ENCODE measurements at regions not wholly inside any gene's neighbourhood (a gene's known extent, or its start where the extent isn't known, plus 50 kb on each side); places are given as distances from the start of the nearest gene placed in this dataset.

- H3K27me3 Mint-ChIP-seq (ENCODE audit: unreplicated experiment), result no peaks in the 10 kb centered on the region
- H3K4me1 Mint-ChIP-seq (ENCODE audit: unreplicated experiment), result no peaks in the 10 kb centered on the region
- H3K9me3 Mint-ChIP-seq (ENCODE audit: unreplicated experiment), result peaks cover 60% of the 10 kb centered on the region
- no peak for TF ChIP-seq CTCF (IDR thresholded peaks at IDR 0.05)
- no peaks in the 10 kb centered on the region for H3K36me3 Mint-ChIP-seq (ENCODE audit: unreplicated experiment)
- H3K4me3 Mint-ChIP-seq (ENCODE audit: unreplicated experiment), result no peak overlapping the region
- no peak for DNase-seq (ENCODE audit: extremely low spot score, unreplicated experiment)
- H3K27ac Mint-ChIP-seq (ENCODE audit: unreplicated experiment), result no peak overlapping the region
These were observed 597.9 kb upstream of the DPP6 start for GRCh38 chr7:153454306-153454705.

- Mint-ChIP-seq H3K27me3 (ENCODE audit: unreplicated experiment) (no peaks in the 10 kb centered on the region), H3K36me3 (ENCODE audit: unreplicated experiment) (no peaks in the 10 kb centered on the region), H3K4me1 (ENCODE audit: unreplicated experiment) (no peaks in the 10 kb centered on the region), H3K4me3 (ENCODE audit: unreplicated experiment) (no peak overlapping the region), H3K9me3 (ENCODE audit: unreplicated experiment) (peaks cover 46% of the 10 kb centered on the region), H3K27ac (ENCODE audit: unreplicated experiment) (no peak overlapping the region)
- no peak for DNase-seq (ENCODE audit: extremely low spot score, unreplicated experiment)
- TF ChIP-seq CTCF (IDR thresholded peaks at IDR 0.05), result no peak
These were observed 594.5 kb upstream of the DPP6 start for GRCh38 chr7:153457746-153458145.

- H3K27ac Mint-ChIP-seq (ENCODE audit: unreplicated experiment), result no peak overlapping the region
- H3K4me1 Mint-ChIP-seq (ENCODE audit: unreplicated experiment), result no peaks in the 10 kb centered on the region
- H3K36me3 Mint-ChIP-seq (ENCODE audit: unreplicated experiment), result no peaks in the 10 kb centered on the region
- peaks cover 67% of the 10 kb centered on the region for H3K9me3 Mint-ChIP-seq (ENCODE audit: unreplicated experiment)
- no peak for TF ChIP-seq CTCF (IDR thresholded peaks at IDR 0.05)
- no peak for DNase-seq (ENCODE audit: extremely low spot score, unreplicated experiment)
- H3K4me3 Mint-ChIP-seq (ENCODE audit: unreplicated experiment), result no peak overlapping the region
- H3K27me3 Mint-ChIP-seq (ENCODE audit: unreplicated experiment), result no peaks in the 10 kb centered on the region
These were observed 582.1 kb upstream of the DPP6 start for GRCh38 chr7:153470004-153470671.

GRCh38 chr7:153472516-153472915 is 579.7 kb upstream of the DPP6 start:
- H3K4me3 Mint-ChIP-seq (ENCODE audit: unreplicated experiment), result no peak overlapping the region
- no peaks in the 10 kb centered on the region for H3K36me3 Mint-ChIP-seq (ENCODE audit: unreplicated experiment)
- no peaks in the 10 kb centered on the region for H3K27me3 Mint-ChIP-seq (ENCODE audit: unreplicated experiment)
- TF ChIP-seq CTCF (IDR thresholded peaks at IDR 0.05), result no peak
- H3K4me1 Mint-ChIP-seq (ENCODE audit: unreplicated experiment), result no peaks in the 10 kb centered on the region
- peaks cover 65% of the 10 kb centered on the region for H3K9me3 Mint-ChIP-seq (ENCODE audit: unreplicated experiment)
- no peak for DNase-seq (ENCODE audit: extremely low spot score, unreplicated experiment)
- no peak overlapping the region for H3K27ac Mint-ChIP-seq (ENCODE audit: unreplicated experiment)

- Mint-ChIP-seq H3K27me3 (ENCODE audit: unreplicated experiment) (no peaks in the 10 kb centered on the region), H3K9me3 (ENCODE audit: unreplicated experiment) (peaks cover 64% of the 10 kb centered on the region), H3K27ac (ENCODE audit: unreplicated experiment) (no peak overlapping the region), H3K36me3 (ENCODE audit: unreplicated experiment) (no peaks in the 10 kb centered on the region), H3K4me3 (ENCODE audit: unreplicated experiment) (no peak overlapping the region), H3K4me1 (ENCODE audit: unreplicated experiment) (no peaks in the 10 kb centered on the region)
- no peak for TF ChIP-seq CTCF (IDR thresholded peaks at IDR 0.05)
- no peak for DNase-seq (ENCODE audit: extremely low spot score, unreplicated experiment)
These were observed 579.0 kb upstream of the DPP6 start for GRCh38 chr7:153473185-153473584.

Measured in osteocyte (in vitro differentiated cells).